OCI-LY7 (cell line): ENCODE measurements at regions not wholly inside any gene's neighbourhood (a gene's known extent, or its start where the extent isn't known, plus 50 kb on each side); places are given as distances from the start of the nearest gene placed in this dataset.

Source experiments
- BruUV-seq: library from RNA; stranded (reverse); fragments of 400-500 nt; replicated peaks from 2 replicates; lab custom pipeline; 2021; lab: Mats Ljungman, UMichigan
- CTCF ChIA-PET: fragments of 300-600 bp; sonication (Branson Sonifier 250); formaldehyde crosslinking; loops from one replicate; lab custom pipeline; 2022; ENCODE audit warnings: antibody characterized with exemption; ENCODE audit not compliant: unreplicated experiment; lab: Charles Lee
- POLR2A ChIA-PET: fragments of 300-600 bp; sonication (Branson Sonifier 250); formaldehyde crosslinking; loops from one replicate; lab custom pipeline; 2022; ENCODE audit warnings: antibody characterized with exemption; lab: Charles Lee
- DNase-seq: peaks from one replicate; pipeline ENCODE4 v3.0.0-alpha.2; 2015; ENCODE audit warnings: low spot score
- H2AFZ ChIP-seq: fragments of 200-600 bp; sonication (generic), shearing (Covaris generic); 2 replicates; pipeline ENCODE4 v1.6.1; 2014; ENCODE audit warnings: mild to moderate bottlenecking, antibody characterized with exemption, low read length, moderate library complexity
- H3K27ac ChIP-seq: fragments of 200-600 bp; sonication (generic); 2 replicates; pipeline ENCODE4 v1.5.1; 2014; ENCODE audit warnings: mixed run types, low read depth, mild to moderate bottlenecking, moderate library complexity, low read length, inconsistent platforms; ENCODE audit not compliant: poor library complexity, severe bottlenecking
- H3K36me3 ChIP-seq: fragments of 200-600 bp; sonication (generic); 2 replicates; pipeline ENCODE4 v1.6.1; 2014; ENCODE audit warnings: mild to moderate bottlenecking, antibody characterized with exemption, low read length, moderate library complexity, mixed read lengths; ENCODE audit not compliant: insufficient read depth
- H3K4me1 ChIP-seq: fragments of 200-600 bp; sonication (generic); 2 replicates; pipeline ENCODE4 v1.5.1; 2014; ENCODE audit warnings: mild to moderate bottlenecking, low read length; ENCODE audit not compliant: insufficient read depth, poor library complexity, severe bottlenecking
- H3K4me2 ChIP-seq: fragments of 200-600 bp; sonication (generic); 2 replicates; pipeline ENCODE4 v1.6.1; 2014; ENCODE audit warnings: mild to moderate bottlenecking, low read length
- H3K4me3 ChIP-seq: fragments of 200-600 bp; sonication (generic); 2 replicates; pipeline ENCODE4 v1.5.1; 2014; ENCODE audit warnings: mild to moderate bottlenecking, low read depth, low read length; ENCODE audit not compliant: poor library complexity, severe bottlenecking
- H3K79me2 ChIP-seq: fragments of 200-600 bp; sonication (generic); 2 replicates; pipeline ENCODE4 v1.6.1; 2016; ENCODE audit warnings: low read depth, mild to moderate bottlenecking, low read length, moderate library complexity, mixed read lengths; ENCODE audit not compliant: insufficient read depth
- H3K9me2 ChIP-seq: fragments of 200-600 bp; sonication (generic); 2 replicates; pipeline ENCODE4 v1.6.1; 2016; ENCODE audit warnings: mild to moderate bottlenecking, low read length, mixed read lengths; ENCODE audit not compliant: insufficient read depth
- H3K9me3 ChIP-seq: fragments of 200-600 bp; sonication (generic); 2 replicates; pipeline ENCODE4 v1.6.1; 2014; ENCODE audit warnings: mild to moderate bottlenecking, mixed run types, low read length, mixed read lengths
- H4K20me1 ChIP-seq: fragments of 200-600 bp; sonication (generic); 2 replicates; pipeline ENCODE4 v1.6.1; 2014; ENCODE audit warnings: mild to moderate bottlenecking, antibody characterized with exemption, low read length, moderate library complexity, mixed read lengths; ENCODE audit not compliant: insufficient read depth
- CTCF ChIP-seq: fragments of 200-600 bp; sonication (generic); conservative IDR thresholded peaks from 2 replicates; pipeline ENCODE4 v1.5.1; 2014; ENCODE audit warnings: mild to moderate bottlenecking, antibody characterized with exemption, low read length, moderate library complexity, mixed read lengths
- EZH2phosphoT487 ChIP-seq: fragments of 200-600 bp; sonication (generic); IDR thresholded peaks from 2 replicates; pipeline ENCODE4 v1.6.1; 2018; ENCODE audit warnings: low read depth, borderline replicate concordance, mild to moderate bottlenecking, mixed run types, antibody characterized with exemption, low read length, moderate library complexity, mixed read lengths
- intact Hi-C: fragments of 100-400 bp; cut with micrococcal nuclease; formaldehyde crosslinking; loops from one replicate; pipeline ENCODE4 v1.10.0; 2022; ENCODE audit not compliant: unreplicated experiment

DNA sequence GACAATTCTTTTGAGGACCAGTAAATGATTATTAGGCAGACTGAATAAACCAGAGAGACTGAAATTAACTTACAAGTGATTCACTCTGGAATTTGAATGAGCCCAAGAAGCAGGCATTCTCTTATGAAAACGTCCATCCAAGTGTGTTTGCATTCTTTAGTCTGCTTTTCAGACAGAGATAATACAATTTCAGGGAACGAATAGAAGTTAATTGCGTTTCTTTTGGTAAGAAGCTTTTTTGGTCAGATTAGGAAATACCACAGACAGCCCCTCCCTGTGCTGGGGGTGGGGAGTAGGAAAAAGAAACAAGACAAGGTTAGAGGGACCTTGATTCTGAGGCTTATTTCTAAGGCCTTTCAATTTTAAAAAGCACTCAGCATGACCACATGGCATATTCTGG is 874.4 kb downstream of the SUCLG1 start:
- intact Hi-C loops: no loop called here
- no peak for DNase-seq
- no TSS peak for BruUV-seq
- no peaks in the 10 kb centered on the region for H3K4me1 ChIP-seq
- H3K27ac ChIP-seq: no peak overlapping the region
- H3K4me3 ChIP-seq: no peak overlapping the region
- H4K20me1 ChIP-seq: no peaks in the 10 kb centered on the region
- H3K4me2 ChIP-seq: no peak overlapping the region
- H3K9me3 ChIP-seq: no peaks in the 10 kb centered on the region
- ChIA-PET CTCF (no interaction called here), POLR2A (no interaction called here)
- H3K36me3 ChIP-seq: no peaks in the 10 kb centered on the region
- no peaks in the 10 kb centered on the region for H3K79me2 ChIP-seq
- H3K9me2 ChIP-seq: no peaks in the 10 kb centered on the region
- H2AFZ ChIP-seq: no peak overlapping the region
- TF ChIP-seq EZH2phosphoT487 (no peak), CTCF (no peak)

GRCh38 chr2:83582589-83582988 is 876.5 kb downstream of the SUCLG1 start:
- BruUV-seq: no TSS peak
- intact Hi-C loops: no loop called here
- CTCF ChIA-PET: no interaction called here

DNA sequence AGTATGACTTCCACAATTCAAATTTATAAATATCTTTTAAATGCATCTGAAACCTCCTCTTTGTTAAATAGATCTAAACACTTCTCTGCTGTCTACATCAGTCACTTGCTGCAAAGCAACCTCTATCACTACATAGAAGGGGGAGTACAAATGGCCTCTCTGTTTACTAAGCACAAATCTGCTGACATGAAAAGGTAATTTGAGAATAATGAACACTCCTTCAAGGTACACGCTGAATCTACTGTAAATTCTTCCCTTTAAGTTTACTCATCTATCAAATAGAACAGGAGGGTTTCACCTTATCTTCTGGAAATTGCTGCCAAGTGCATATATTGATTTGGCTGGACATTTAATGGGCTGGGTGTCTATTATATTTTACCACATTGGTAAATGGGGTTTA is 879.6 kb downstream of the SUCLG1 start:
- Histone ChIP-seq H3K79me2 (no peaks in the 10 kb centered on the region), H4K20me1 (no peaks in the 10 kb centered on the region), H2AFZ (no peak overlapping the region), H3K4me1 (no peaks in the 10 kb centered on the region), H3K4me2 (no peak overlapping the region), H3K9me3 (no peaks in the 10 kb centered on the region), H3K36me3 (no peaks in the 10 kb centered on the region), H3K27ac (no peak overlapping the region), H3K9me2 (no peaks in the 10 kb centered on the region), H3K4me3 (no peak overlapping the region)
- no peak for DNase-seq
- POLR2A ChIA-PET: no interaction called here
- intact Hi-C loops: no loop called here
- no peak for TF ChIP-seq EZH2phosphoT487
- TF ChIP-seq CTCF: no peak
- CTCF ChIA-PET: no interaction called here
- no TSS peak for BruUV-seq

More at GRCh38 chr2:83582589-83582988, 876.5 kb downstream of the SUCLG1 start:
- Histone ChIP-seq H3K9me3 (no peaks in the 10 kb centered on the region), H3K27ac (no peak overlapping the region), H3K36me3 (no peaks in the 10 kb centered on the region), H2AFZ (no peak overlapping the region), H4K20me1 (no peaks in the 10 kb centered on the region), H3K4me1 (no peaks in the 10 kb centered on the region), H3K79me2 (no peaks in the 10 kb centered on the region), H3K4me3 (no peak overlapping the region), H3K9me2 (no peaks in the 10 kb centered on the region), H3K4me2 (no peak overlapping the region)
- TF ChIP-seq EZH2phosphoT487: no peak
- TF ChIP-seq CTCF: no peak
- POLR2A ChIA-PET: no interaction called here
- no peak for DNase-seq
